Upper lobe of right lung (tissue), 1 donor: ENCODE measurements at regions not wholly inside any gene's neighbourhood (a gene's known extent, or its start where the extent isn't known, plus 50 kb on each side); places are given as distances from the start of the nearest gene placed in this dataset.
"Not testable (repeated sequence)": the region's sequence is repeated elsewhere in the genome, so short reads cannot be mapped to it uniquely, and the experiment has no call there.

Experiments
- ATAC-seq: fragments of 200-7000 bp; cut with Tn5 transposase; one replicate; pipeline ENCODE4 v1.9.1; 2020; ENCODE audit warnings: mild to moderate bottlenecking, moderate library complexity
- DNase-seq: peaks from one replicate; pipeline ENCODE4 v3.0.0-alpha.2; 2020
- H3K27ac ChIP-seq: fragments of 200-600 bp; one replicate; pipeline ENCODE4 v1.8.0; 2022
- H3K27me3 ChIP-seq: fragments of 200-600 bp; one replicate; pipeline ENCODE4 v1.8.0; 2022; ENCODE audit warnings: mild to moderate bottlenecking
- H3K36me3 ChIP-seq: fragments of 200-600 bp; one replicate; pipeline ENCODE4 v1.8.0; 2022
- H3K4me1 ChIP-seq: fragments of 200-600 bp; one replicate; pipeline ENCODE4 v1.8.0; 2022
- H3K4me3 ChIP-seq: fragments of 200-600 bp; one replicate; pipeline ENCODE4 v1.8.0; 2022; ENCODE audit warnings: mild to moderate bottlenecking
- H3K9me3 ChIP-seq: fragments of 200-600 bp; one replicate; pipeline ENCODE4 v1.8.0; 2022
- CTCF ChIP-seq: fragments of 200-600 bp; IDR thresholded peaks from one replicate; pipeline ENCODE4 v1.8.0; 2022; ENCODE audit warnings: antibody characterized with exemption
- intact Hi-C: fragments of 100-400 bp; cut with DNase I; formaldehyde crosslinking; loops from one replicate; pipeline ENCODE4 v1.11.0; 2022
- donor health status: DM: no; HTN: yes; CAD: no; lungs with severe emphysema.

- Histone ChIP-seq H3K27me3 (no peaks in the 10 kb centered on the region), H3K4me3 (no peak overlapping the region), H3K27ac (no peak overlapping the region), H3K9me3 (no peaks in the 10 kb centered on the region), H3K4me1 (no peaks in the 10 kb centered on the region), H3K36me3 (no peaks in the 10 kb centered on the region)
- intact Hi-C loops = no loop called here
- no peak for TF ChIP-seq CTCF
- no peak for DNase-seq
- no peak for ATAC-seq
Observed at GRCh38 chr10:4606856-4607636, 219.0 kb upstream of the AKR1E2 start.

GRCh38 chr10:4602764-4603491 lies 223.1 kb upstream of the AKR1E2 start:
- H3K4me1 ChIP-seq = no peaks in the 10 kb centered on the region
- DNase-seq = no peak
- no peak for ATAC-seq
- intact Hi-C loops = no loop called here
- H3K9me3 ChIP-seq = no peaks in the 10 kb centered on the region
- H3K4me3 ChIP-seq = no peak overlapping the region
- no peak for TF ChIP-seq CTCF
- H3K36me3 ChIP-seq = no peaks in the 10 kb centered on the region
- no peaks in the 10 kb centered on the region for H3K27me3 ChIP-seq
- no peak overlapping the region for H3K27ac ChIP-seq

GRCh38 chr10:4599471-4599870 lies 226.5 kb upstream of the AKR1E2 start:
- Histone ChIP-seq H3K4me1 (no peaks in the 10 kb centered on the region), H3K27ac (no peak overlapping the region), H3K9me3 (no peaks in the 10 kb centered on the region), H3K27me3 (no peaks in the 10 kb centered on the region), H3K4me3 (no peak overlapping the region), H3K36me3 (no peaks in the 10 kb centered on the region)
- intact Hi-C loops = no loop called here
- DNase-seq (no peak), ATAC-seq (no peak)
- no peak for TF ChIP-seq CTCF

GRCh38 chr10:4597898-4598297 lies 228.1 kb upstream of the AKR1E2 start:
- intact Hi-C loops, H3K4me3 ChIP-seq, H3K27me3 ChIP-seq, H3K36me3 ChIP-seq, H3K4me1 ChIP-seq, DNase-seq, H3K27ac ChIP-seq, H3K9me3 ChIP-seq, ATAC-seq: not testable (repeated sequence)

- ATAC-seq = no peak
- Histone ChIP-seq H3K36me3 (no peaks in the 10 kb centered on the region), H3K27me3 (no peaks in the 10 kb centered on the region), H3K9me3 (no peaks in the 10 kb centered on the region), H3K27ac (no peak overlapping the region), H3K4me3 (no peak overlapping the region), H3K4me1 (no peaks in the 10 kb centered on the region)
- no peak for TF ChIP-seq CTCF
- no peak for DNase-seq
- intact Hi-C loops = no loop called here
Observed at GRCh38 chr10:4596951-4597350, 229.1 kb upstream of the AKR1E2 start.

- no peak for TF ChIP-seq CTCF
- DNase-seq (no peak), ATAC-seq (no peak)
- no peaks in the 10 kb centered on the region for H3K9me3 ChIP-seq
- intact Hi-C loops = no loop called here
- no peaks in the 10 kb centered on the region for H3K4me1 ChIP-seq
- H3K36me3 ChIP-seq = no peaks in the 10 kb centered on the region
- H3K27me3 ChIP-seq = no peaks in the 10 kb centered on the region
- H3K4me3 ChIP-seq = no peak overlapping the region
- H3K27ac ChIP-seq = no peak overlapping the region
Observed at GRCh38 chr10:4595719-4596319, 230.2 kb upstream of the AKR1E2 start.
